ENCODE measurements at regions not wholly inside any gene's neighbourhood (a gene's known extent, or its start where the extent isn't known, plus 50 kb on each side); places are given as distances from the start of the nearest gene placed in this dataset.

DNA sequence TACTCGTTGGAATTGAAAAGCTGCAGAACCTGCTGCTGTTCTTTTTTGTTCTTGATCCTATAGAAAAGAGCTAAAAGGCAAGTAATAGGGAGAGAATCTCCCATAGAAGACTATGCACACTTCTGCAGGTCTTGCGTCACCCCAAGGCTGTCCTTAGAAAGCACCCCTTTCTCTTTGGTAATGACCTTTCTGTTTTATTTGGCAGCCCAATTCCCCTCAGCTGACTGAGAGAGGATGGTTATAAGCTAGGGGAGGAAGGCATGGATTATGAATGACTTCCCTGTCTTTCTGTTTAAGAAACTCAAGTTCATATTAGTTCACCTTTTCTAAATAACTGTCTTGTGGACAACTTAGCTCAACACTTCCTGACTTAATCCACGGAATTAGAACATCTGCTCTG lies 122.9 kb downstream of the TXNL1 start:
- Histone ChIP-seq H3K27ac (ENCODE audit: low read depth, low read length) (no peak overlapping the region), H3K9ac (ENCODE audit: low read depth, low read length) (no peak overlapping the region), H3K27me3 (ENCODE audit: control insufficient read depth, insufficient read depth, low read length) (no peaks in the 10 kb centered on the region), H3K4me3 (ENCODE audit: low read depth, low read length) (no peak overlapping the region), H3K36me3 (ENCODE audit: control insufficient read depth, insufficient read depth, low read length) (no peaks in the 10 kb centered on the region), H3K9me3 (ENCODE audit: control insufficient read depth, insufficient read depth, low read length) (no peaks in the 10 kb centered on the region), H3K4me1 (ENCODE audit: control insufficient read depth, insufficient read depth, low read length) (no peaks in the 10 kb centered on the region)

GRCh38 chr18:56511996-56512395 lies 126.4 kb downstream of the TXNL1 start:
- Histone ChIP-seq H3K4me1 (ENCODE audit: control insufficient read depth, insufficient read depth, low read length) (peaks cover 24% of the 10 kb centered on the region), H3K9me3 (ENCODE audit: control insufficient read depth, insufficient read depth, low read length) (no peaks in the 10 kb centered on the region), H3K27ac (ENCODE audit: low read depth, low read length) (no peak overlapping the region)

DNA sequence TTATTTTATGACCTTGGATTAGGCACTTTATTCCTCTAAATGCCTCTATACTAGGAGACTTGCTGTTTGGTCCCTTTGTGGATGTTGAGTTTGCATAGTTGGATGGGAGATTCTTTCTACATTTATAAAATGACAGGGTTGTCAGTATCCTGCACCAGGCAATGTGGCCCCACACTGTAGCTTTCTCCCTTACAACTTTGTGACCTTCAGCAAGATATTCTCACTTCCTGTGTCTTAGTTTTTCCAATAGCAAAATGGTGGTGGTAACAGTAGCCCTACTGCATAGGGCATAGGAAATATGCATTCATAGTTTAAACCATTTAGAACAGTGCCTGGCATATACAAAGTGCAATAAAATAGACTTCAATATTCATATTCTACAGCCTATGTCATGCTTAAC lies 128.3 kb downstream of the TXNL1 start:
- Histone ChIP-seq H3K4me1 (ENCODE audit: control insufficient read depth, insufficient read depth, low read length) (peaks cover 24% of the 10 kb centered on the region), H3K27ac (ENCODE audit: low read depth, low read length) (no peak overlapping the region), H3K36me3 (ENCODE audit: control insufficient read depth, insufficient read depth, low read length) (no peaks in the 10 kb centered on the region), H3K9me3 (ENCODE audit: control insufficient read depth, insufficient read depth, low read length) (no peaks in the 10 kb centered on the region), H3K4me3 (ENCODE audit: low read depth, low read length) (no peak overlapping the region), H3K27me3 (ENCODE audit: control insufficient read depth, insufficient read depth, low read length) (no peaks in the 10 kb centered on the region), H3K9ac (ENCODE audit: low read depth, low read length) (no peak overlapping the region)

More at GRCh38 chr18:56511996-56512395, 126.4 kb downstream of the TXNL1 start:
- Histone ChIP-seq H3K36me3 (ENCODE audit: control insufficient read depth, insufficient read depth, low read length) (no peaks in the 10 kb centered on the region), H3K4me3 (ENCODE audit: low read depth, low read length) (no peak overlapping the region), H3K27me3 (ENCODE audit: control insufficient read depth, insufficient read depth, low read length) (no peaks in the 10 kb centered on the region), H3K9ac (ENCODE audit: low read depth, low read length) (no peak overlapping the region)

GRCh38 chr18:56509656-56510055 lies 128.7 kb downstream of the TXNL1 start:
- no peak overlapping the region for H3K4me3 ChIP-seq (ENCODE audit: low read depth, low read length)
- no peak overlapping the region for H3K9ac ChIP-seq (ENCODE audit: low read depth, low read length)
- no peaks in the 10 kb centered on the region for H3K27me3 ChIP-seq (ENCODE audit: control insufficient read depth, insufficient read depth, low read length)
- H3K4me1 ChIP-seq (ENCODE audit: control insufficient read depth, insufficient read depth, low read length), result peaks cover 24% of the 10 kb centered on the region
- no peaks in the 10 kb centered on the region for H3K36me3 ChIP-seq (ENCODE audit: control insufficient read depth, insufficient read depth, low read length)
- no peak overlapping the region for H3K27ac ChIP-seq (ENCODE audit: low read depth, low read length)
- H3K9me3 ChIP-seq (ENCODE audit: control insufficient read depth, insufficient read depth, low read length), result no peaks in the 10 kb centered on the region

DNA sequence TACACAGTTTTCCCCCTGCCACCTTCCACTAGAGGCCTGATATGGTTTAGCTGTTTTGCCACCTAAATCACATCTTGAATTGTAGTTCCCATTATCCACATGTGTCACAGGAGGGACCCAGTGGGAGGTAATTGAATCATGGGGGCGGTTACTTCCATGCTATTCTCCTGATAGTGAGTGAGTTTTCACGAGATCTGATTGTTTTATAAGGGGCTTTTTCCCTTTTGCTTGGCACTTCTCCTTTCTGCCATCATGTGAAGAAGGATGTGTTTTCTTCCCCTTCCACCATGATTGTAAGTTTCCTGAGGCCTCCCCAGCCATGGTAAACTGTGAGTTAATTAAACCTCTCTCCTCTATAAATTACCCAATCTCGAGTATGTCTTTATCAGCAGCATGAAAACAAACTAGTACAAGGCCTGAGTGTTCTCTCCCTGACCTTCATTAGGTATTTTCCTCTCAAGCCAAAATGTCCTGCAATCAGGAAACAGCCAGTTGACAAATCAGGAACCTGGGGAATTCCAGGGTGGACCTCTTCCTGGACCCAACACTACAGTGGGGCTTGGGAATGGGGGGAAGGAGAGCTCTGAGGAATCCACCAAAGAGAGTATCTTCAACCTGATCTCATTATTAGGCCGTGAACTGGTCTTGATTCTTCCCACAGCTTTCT lies 129.9 kb downstream of the TXNL1 start:
- no peaks in the 10 kb centered on the region for H3K27me3 ChIP-seq (ENCODE audit: control insufficient read depth, insufficient read depth, low read length)
- peaks cover 24% of the 10 kb centered on the region for H3K4me1 ChIP-seq (ENCODE audit: control insufficient read depth, insufficient read depth, low read length)
- H3K9me3 ChIP-seq (ENCODE audit: control insufficient read depth, insufficient read depth, low read length), result no peaks in the 10 kb centered on the region
- no peaks in the 10 kb centered on the region for H3K36me3 ChIP-seq (ENCODE audit: control insufficient read depth, insufficient read depth, low read length)
- no peak overlapping the region for H3K9ac ChIP-seq (ENCODE audit: low read depth, low read length)
- no peak overlapping the region for H3K27ac ChIP-seq (ENCODE audit: low read depth, low read length)
- no peak overlapping the region for H3K4me3 ChIP-seq (ENCODE audit: low read depth, low read length)

DNA sequence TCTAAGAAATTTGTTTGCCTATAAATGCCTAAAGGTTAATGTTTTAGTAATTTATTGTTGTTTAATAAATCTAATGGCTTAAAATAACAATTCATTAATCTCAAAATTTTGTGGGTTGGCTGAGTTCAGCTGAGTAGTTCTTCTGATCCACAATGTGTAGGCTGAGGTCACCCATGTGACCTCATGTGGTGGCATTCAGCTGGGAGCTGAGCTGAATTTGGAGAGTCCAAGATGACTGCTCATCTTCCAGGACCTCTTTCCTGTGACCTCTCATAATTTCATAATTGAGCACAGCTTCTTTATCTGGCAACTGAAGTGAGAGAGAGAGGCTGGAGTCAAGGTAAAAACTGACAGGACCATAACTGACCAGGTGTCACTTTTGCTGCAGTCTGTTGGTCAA lies 132.4 kb downstream of the TXNL1 start:
- H3K9ac ChIP-seq (ENCODE audit: low read depth, low read length), result no peak overlapping the region
- H3K9me3 ChIP-seq (ENCODE audit: control insufficient read depth, insufficient read depth, low read length), result no peaks in the 10 kb centered on the region
- H3K4me3 ChIP-seq (ENCODE audit: low read depth, low read length), result no peak overlapping the region
- no peaks in the 10 kb centered on the region for H3K36me3 ChIP-seq (ENCODE audit: control insufficient read depth, insufficient read depth, low read length)
- H3K4me1 ChIP-seq (ENCODE audit: control insufficient read depth, insufficient read depth, low read length), result peaks cover 24% of the 10 kb centered on the region
- H3K27me3 ChIP-seq (ENCODE audit: control insufficient read depth, insufficient read depth, low read length), result no peaks in the 10 kb centered on the region
- H3K27ac ChIP-seq (ENCODE audit: low read depth, low read length), result no peak overlapping the region

GRCh38 chr18:56505293-56505692 lies 133.1 kb downstream of the TXNL1 start:
- Histone ChIP-seq H3K4me1 (ENCODE audit: control insufficient read depth, insufficient read depth, low read length) (peaks cover 24% of the 10 kb centered on the region), H3K9ac (ENCODE audit: low read depth, low read length) (no peak overlapping the region), H3K9me3 (ENCODE audit: control insufficient read depth, insufficient read depth, low read length) (no peaks in the 10 kb centered on the region), H3K27ac (ENCODE audit: low read depth, low read length) (no peak overlapping the region), H3K36me3 (ENCODE audit: control insufficient read depth, insufficient read depth, low read length) (no peaks in the 10 kb centered on the region), H3K27me3 (ENCODE audit: control insufficient read depth, insufficient read depth, low read length) (no peaks in the 10 kb centered on the region), H3K4me3 (ENCODE audit: low read depth, low read length) (no peak overlapping the region)

DNA sequence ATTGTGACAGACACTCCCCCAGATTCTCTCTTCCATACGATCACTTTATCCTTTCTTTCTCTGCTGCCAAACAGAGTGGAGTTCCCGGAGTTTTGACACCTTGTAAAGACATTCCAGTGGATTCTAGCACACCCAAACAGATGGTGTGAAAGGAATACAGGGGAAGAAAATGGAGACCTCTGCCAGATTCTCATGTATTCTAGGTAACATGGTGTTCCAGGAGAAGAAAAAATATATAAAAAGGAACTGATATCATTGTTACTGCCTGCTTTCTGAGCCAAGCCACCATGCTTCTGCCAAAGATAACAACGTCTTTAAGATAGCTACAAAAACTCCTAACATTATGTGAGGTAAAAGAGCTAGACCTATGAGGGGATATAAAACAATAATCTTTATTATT lies 136.5 kb downstream of the TXNL1 start:
- Histone ChIP-seq H3K4me1 (ENCODE audit: control insufficient read depth, insufficient read depth, low read length) (no peaks in the 10 kb centered on the region), H3K4me3 (ENCODE audit: low read depth, low read length) (no peak overlapping the region), H3K9ac (ENCODE audit: low read depth, low read length) (no peak overlapping the region), H3K36me3 (ENCODE audit: control insufficient read depth, insufficient read depth, low read length) (no peaks in the 10 kb centered on the region), H3K27ac (ENCODE audit: low read depth, low read length) (no peak overlapping the region), H3K27me3 (ENCODE audit: control insufficient read depth, insufficient read depth, low read length) (no peaks in the 10 kb centered on the region), H3K9me3 (ENCODE audit: control insufficient read depth, insufficient read depth, low read length) (no peaks in the 10 kb centered on the region)

DNA sequence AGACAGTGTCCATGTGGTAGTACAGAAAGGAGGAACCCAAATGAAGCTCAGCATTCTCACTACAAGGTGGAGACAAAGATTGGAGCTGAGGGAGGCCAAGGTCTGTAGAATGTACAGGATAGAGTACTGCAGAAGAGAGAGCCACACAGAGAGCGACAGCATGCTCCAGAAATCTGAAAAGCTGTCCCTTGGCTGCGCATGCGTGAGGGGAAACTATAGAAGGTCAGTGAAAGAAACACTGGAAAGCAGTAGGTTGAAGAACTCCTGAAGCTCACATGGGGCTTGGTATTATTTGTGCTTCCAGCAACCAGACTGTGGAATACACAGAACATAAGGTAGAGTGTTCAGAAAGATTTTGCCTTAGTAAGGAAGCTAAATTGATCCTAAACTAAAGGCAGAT lies 142.5 kb downstream of the TXNL1 start:
- Histone ChIP-seq H3K27me3 (ENCODE audit: control insufficient read depth, insufficient read depth, low read length) (no peaks in the 10 kb centered on the region), H3K4me3 (ENCODE audit: low read depth, low read length) (no peak overlapping the region), H3K4me1 (ENCODE audit: control insufficient read depth, insufficient read depth, low read length) (no peaks in the 10 kb centered on the region), H3K9me3 (ENCODE audit: control insufficient read depth, insufficient read depth, low read length) (no peaks in the 10 kb centered on the region), H3K9ac (ENCODE audit: low read depth, low read length) (no peak overlapping the region), H3K36me3 (ENCODE audit: control insufficient read depth, insufficient read depth, low read length) (no peaks in the 10 kb centered on the region), H3K27ac (ENCODE audit: low read depth, low read length) (no peak overlapping the region)

DNA sequence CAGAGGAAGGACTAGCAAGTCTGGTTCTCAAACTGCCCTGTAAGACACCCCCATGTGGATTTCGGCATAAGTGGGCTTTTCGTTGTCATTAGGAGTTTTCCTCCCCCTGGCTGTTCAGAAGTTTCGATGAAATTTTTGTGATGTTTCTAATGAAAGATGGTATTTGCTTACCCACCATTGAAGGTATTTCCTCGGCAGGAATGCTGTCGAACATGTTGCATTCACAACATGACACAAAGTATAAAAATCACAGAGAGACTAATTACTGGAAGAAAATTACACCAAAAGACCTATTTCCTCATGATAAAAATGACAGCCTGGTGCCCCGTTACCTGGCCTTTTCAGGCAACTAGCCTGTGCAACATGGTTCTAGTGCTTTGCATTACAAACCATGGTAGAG lies 144.9 kb downstream of the TXNL1 start:
- Histone ChIP-seq H3K4me1 (ENCODE audit: control insufficient read depth, insufficient read depth, low read length) (no peaks in the 10 kb centered on the region), H3K9ac (ENCODE audit: low read depth, low read length) (no peak overlapping the region), H3K27ac (ENCODE audit: low read depth, low read length) (no peak overlapping the region), H3K4me3 (ENCODE audit: low read depth, low read length) (no peak overlapping the region), H3K36me3 (ENCODE audit: control insufficient read depth, insufficient read depth, low read length) (no peaks in the 10 kb centered on the region), H3K27me3 (ENCODE audit: control insufficient read depth, insufficient read depth, low read length) (no peaks in the 10 kb centered on the region), H3K9me3 (ENCODE audit: control insufficient read depth, insufficient read depth, low read length) (no peaks in the 10 kb centered on the region)

- Histone ChIP-seq H3K4me3 (ENCODE audit: low read depth, low read length) (no peak overlapping the region), H3K4me1 (ENCODE audit: control insufficient read depth, insufficient read depth, low read length) (no peaks in the 10 kb centered on the region), H3K27me3 (ENCODE audit: control insufficient read depth, insufficient read depth, low read length) (no peaks in the 10 kb centered on the region), H3K27ac (ENCODE audit: low read depth, low read length) (no peak overlapping the region), H3K9ac (ENCODE audit: low read depth, low read length) (no peak overlapping the region), H3K9me3 (ENCODE audit: control insufficient read depth, insufficient read depth, low read length) (no peaks in the 10 kb centered on the region), H3K36me3 (ENCODE audit: control insufficient read depth, insufficient read depth, low read length) (no peaks in the 10 kb centered on the region)
These were observed 146.3 kb downstream of the TXNL1 start for GRCh38 chr18:56492136-56492535.

GRCh38 chr18:56490942-56491341 lies 147.4 kb downstream of the TXNL1 start:
- no peaks in the 10 kb centered on the region for H3K27me3 ChIP-seq (ENCODE audit: control insufficient read depth, insufficient read depth, low read length)
- H3K9me3 ChIP-seq (ENCODE audit: control insufficient read depth, insufficient read depth, low read length), result no peaks in the 10 kb centered on the region

More at GRCh38 chr18:56490942-56491341, 147.4 kb downstream of the TXNL1 start:
- no peak overlapping the region for H3K4me3 ChIP-seq (ENCODE audit: low read depth, low read length)
- H3K36me3 ChIP-seq (ENCODE audit: control insufficient read depth, insufficient read depth, low read length), result no peaks in the 10 kb centered on the region
- no peaks in the 10 kb centered on the region for H3K4me1 ChIP-seq (ENCODE audit: control insufficient read depth, insufficient read depth, low read length)
- H3K9ac ChIP-seq (ENCODE audit: low read depth, low read length), result no peak overlapping the region
- H3K27ac ChIP-seq (ENCODE audit: low read depth, low read length), result no peak overlapping the region

Measured in HUES48 (cell line).